Upper lobe of left lung (tissue), 6 donors: ENCODE measurements at regions not wholly inside any gene's neighbourhood (a gene's known extent, or its start where the extent isn't known, plus 50 kb on each side); places are given as distances from the start of the nearest gene placed in this dataset.

Experiments
- ATAC-seq, 2 donors: fragments of 200-7000 bp; cut with Tn5 transposase; one replicate each; pipeline ENCODE4 v1.9.1; 2022; ENCODE audit warnings: mild to moderate bottlenecking in 2 of 2, moderate library complexity in 2 of 2; ENCODE audit not compliant: low FRiP score in 2 of 2
- DNase-seq, 2 donors: peaks; one replicate each; pipeline ENCODE4 v3.0.0-alpha.2; 2019 to 2020
- H3K27ac ChIP-seq, 4 donors: fragments of 200-600 bp; sonication (generic); one replicate each; pipeline ENCODE4 v1.5.1; 2016 to 2019
- H3K27me3 ChIP-seq, 4 donors: fragments of 200-600 bp; sonication (generic); one replicate each; pipeline ENCODE4 v1.5.1; 2017 to 2019
- H3K36me3 ChIP-seq, 4 donors: fragments of 200-600 bp; sonication (generic); one replicate each; pipeline ENCODE4 v1.5.1; 2016 to 2019
- H3K4me1 ChIP-seq, 4 donors: fragments of 200-600 bp; sonication (generic); one replicate each; pipeline ENCODE4 v1.5.1; 2018 to 2019
- H3K4me3 ChIP-seq, 4 donors: fragments of 200-600 bp; sonication (generic); one replicate each; pipeline ENCODE4 v1.5.1; 2017 to 2019; ENCODE audit warnings: mild to moderate bottlenecking in 2 of 4, moderate library complexity in 1 of 4
- H3K9me3 ChIP-seq, 4 donors: fragments of 200-600 bp; sonication (generic); one replicate each; pipeline ENCODE4 v1.5.1; 2018 to 2019
- EP300 ChIP-seq, 4 donors: sonication (generic); formaldehyde crosslinking; IDR thresholded peaks; one replicate each; pipeline ENCODE4 v1.5.1; 2017; ENCODE audit warnings: antibody characterized with exemption in 4 of 4, control low read depth in 2 of 4
- POLR2A ChIP-seq, 4 donors: fragments of 450-650 bp; IDR thresholded peaks; one replicate each; pipeline ENCODE4 v1.5.1; 2016 to 2017; ENCODE audit warnings: antibody characterized with exemption in 4 of 4, mild to moderate bottlenecking in 2 of 4
- POLR2AphosphoS5 ChIP-seq, 2 donors: sonication (generic); formaldehyde crosslinking; IDR thresholded peaks; one replicate each; pipeline ENCODE4 v1.5.1; 2017; ENCODE audit warnings: antibody characterized with exemption in 2 of 2
- WGBS, 2 donors: methylation state at CpG; one replicate each; pipeline ENCODE4 v1.1.5; 2017 to 2018; 5-methylcytosine and 5-hydroxymethylcytosine counted together
- TF ChIP-seq, protein P1 (sequence below), 6 experiments: fragments of 450-650 bp in 4 of 6; fragments of 200-600 bp in 2 of 6; sonication (generic) in 2 of 6; IDR thresholded peaks; one replicate each; pipeline ENCODE4 v1.5.1; 2016 to 2019; ENCODE audit warnings: antibody characterized with exemption in 6 of 6
- donor health status: DM: no; HTN: no; CAD: no; lungs with moderate emphysema.
- donor health status: DM: no; HTN: yes; CAD: no; lungs with severe emphysema.

DNA sequence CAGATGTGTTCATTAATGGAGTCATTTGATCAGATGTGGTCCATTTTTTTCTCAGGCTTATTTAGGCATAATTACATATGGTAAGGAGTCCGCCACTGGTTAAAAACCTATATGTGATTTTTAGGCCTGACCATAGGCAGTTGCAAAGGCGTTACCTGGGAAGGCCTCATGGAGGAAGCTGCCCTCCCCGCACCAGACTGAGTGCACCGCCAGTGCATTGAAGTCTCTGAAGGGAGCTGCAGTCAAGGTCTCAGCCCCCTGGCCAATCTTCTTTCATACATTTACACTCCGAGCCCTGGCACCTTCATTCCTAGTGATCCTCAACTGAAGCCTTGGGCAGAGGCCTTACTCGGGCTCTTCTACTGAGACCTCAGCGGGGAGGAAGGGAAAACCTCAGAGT, 898.2 kb upstream of the AGA start:
- 86 to 93% methylated on average over 7 of the region's 7 CpGs for WGBS, 2 donors
- Histone ChIP-seq H3K4me1 (no peaks in the 10 kb centered on the region), H3K27me3 (no peaks in the 10 kb centered on the region), H3K36me3 (no peaks in the 10 kb centered on the region), H3K9me3 (peaks cover 0 to 3% (median 0%) of the 10 kb centered on the region in 4 donors), H3K27ac (no peak overlapping the region), H3K4me3 (no peak overlapping the region)
- TF ChIP-seq POLR2A (IDR thresholded peaks at IDR 0.05) (no peak), POLR2AphosphoS5 (IDR thresholded peaks at IDR 0.05) (no peak), EP300 (IDR thresholded peaks at IDR 0.05) (no peak)
- TF ChIP-seq, protein P1, sequence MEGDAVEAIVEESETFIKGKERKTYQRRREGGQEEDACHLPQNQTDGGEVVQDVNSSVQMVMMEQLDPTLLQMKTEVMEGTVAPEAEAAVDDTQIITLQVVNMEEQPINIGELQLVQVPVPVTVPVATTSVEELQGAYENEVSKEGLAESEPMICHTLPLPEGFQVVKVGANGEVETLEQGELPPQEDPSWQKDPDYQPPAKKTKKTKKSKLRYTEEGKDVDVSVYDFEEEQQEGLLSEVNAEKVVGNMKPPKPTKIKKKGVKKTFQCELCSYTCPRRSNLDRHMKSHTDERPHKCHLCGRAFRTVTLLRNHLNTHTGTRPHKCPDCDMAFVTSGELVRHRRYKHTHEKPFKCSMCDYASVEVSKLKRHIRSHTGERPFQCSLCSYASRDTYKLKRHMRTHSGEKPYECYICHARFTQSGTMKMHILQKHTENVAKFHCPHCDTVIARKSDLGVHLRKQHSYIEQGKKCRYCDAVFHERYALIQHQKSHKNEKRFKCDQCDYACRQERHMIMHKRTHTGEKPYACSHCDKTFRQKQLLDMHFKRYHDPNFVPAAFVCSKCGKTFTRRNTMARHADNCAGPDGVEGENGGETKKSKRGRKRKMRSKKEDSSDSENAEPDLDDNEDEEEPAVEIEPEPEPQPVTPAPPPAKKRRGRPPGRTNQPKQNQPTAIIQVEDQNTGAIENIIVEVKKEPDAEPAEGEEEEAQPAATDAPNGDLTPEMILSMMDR (IDR thresholded peaks at IDR 0.05), result no peak
- ATAC-seq (no peak), DNase-seq (no peak)

DNA sequence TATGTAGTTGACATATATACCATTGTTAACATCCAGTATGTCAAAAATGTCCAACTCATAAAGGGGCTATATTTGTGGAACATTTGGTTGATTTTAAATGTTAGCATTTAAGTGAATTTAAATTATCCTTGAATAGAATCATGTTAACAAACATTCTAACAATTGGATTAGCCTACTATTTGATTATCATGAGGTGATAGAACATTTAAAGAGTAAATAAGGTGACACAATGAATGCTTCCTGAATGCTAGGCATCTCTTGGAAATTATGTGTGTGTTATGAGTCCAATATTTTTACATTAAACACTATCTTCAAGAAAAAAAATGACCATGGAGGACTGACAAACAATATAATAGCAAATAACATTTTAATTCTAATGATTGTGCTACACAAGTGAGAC, 901.9 kb upstream of the AGA start:
- no peak for ATAC-seq

DNA sequence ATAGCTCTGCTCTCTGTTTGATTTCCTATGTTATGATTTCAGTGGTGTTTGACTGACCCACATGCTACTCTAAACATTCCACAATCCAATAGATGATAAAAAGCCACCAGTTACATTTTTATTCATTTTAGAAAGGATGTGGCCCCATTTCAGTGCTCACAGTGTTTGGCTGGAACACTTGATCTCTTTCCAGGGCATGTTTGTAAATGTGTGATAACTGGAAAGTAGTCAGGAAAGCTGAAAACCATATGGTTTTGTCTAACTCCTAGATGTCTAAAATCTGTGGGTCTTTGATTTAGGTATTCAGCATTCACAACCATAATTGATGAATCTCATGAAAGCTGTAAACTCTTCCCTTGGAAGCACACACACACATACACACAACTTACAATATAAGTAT, 904.9 kb upstream of the AGA start:
- Histone ChIP-seq H3K27ac (no peak overlapping the region), H3K4me1 (no peaks in the 10 kb centered on the region), H3K4me3 (no peak overlapping the region), H3K36me3 (no peaks in the 10 kb centered on the region), H3K9me3 (no peaks in the 10 kb centered on the region), H3K27me3 (no peaks in the 10 kb centered on the region)
- no peak for TF ChIP-seq POLR2A (IDR thresholded peaks at IDR 0.05)
- TF ChIP-seq, protein P1 (IDR thresholded peaks at IDR 0.05), result no peak
- TF ChIP-seq POLR2AphosphoS5 (IDR thresholded peaks at IDR 0.05), result no peak
- no peak for TF ChIP-seq EP300 (IDR thresholded peaks at IDR 0.05)
- DNase-seq (no peak), ATAC-seq (no peak)

More for the DNA sequence above, 901.9 kb upstream of the AGA start:
- Histone ChIP-seq H3K4me3 (no peak overlapping the region), H3K36me3 (no peaks in the 10 kb centered on the region), H3K27me3 (no peaks in the 10 kb centered on the region), H3K27ac (no peak overlapping the region), H3K9me3 (no peaks in the 10 kb centered on the region), H3K4me1 (no peaks in the 10 kb centered on the region)
- TF ChIP-seq EP300 (IDR thresholded peaks at IDR 0.05), result no peak
- TF ChIP-seq POLR2A (IDR thresholded peaks at IDR 0.05), result no peak
- no peak for TF ChIP-seq POLR2AphosphoS5 (IDR thresholded peaks at IDR 0.05)
- TF ChIP-seq, protein P1 (IDR thresholded peaks at IDR 0.05), result no peak
- DNase-seq, result no peak

DNA sequence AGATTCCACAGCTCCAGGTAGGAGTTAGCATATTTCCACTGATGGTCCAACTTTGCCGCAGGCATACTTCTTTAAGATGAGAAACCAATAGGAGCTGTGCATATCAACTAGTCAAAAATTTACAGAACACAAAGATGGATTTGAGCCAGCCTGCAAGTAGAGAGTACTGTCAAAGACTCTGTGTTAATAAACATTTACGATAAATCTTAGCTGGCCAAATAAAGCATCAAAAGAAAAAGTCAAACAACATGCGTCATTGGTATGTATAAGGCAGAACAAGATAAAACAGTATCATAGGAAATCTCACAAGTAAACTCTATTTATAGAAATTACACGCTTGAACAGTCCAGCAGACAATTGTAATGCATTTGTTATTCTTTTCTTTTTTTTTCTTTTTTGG, 907.4 kb upstream of the AGA start:
- H3K9me3 ChIP-seq, result no peaks in the 10 kb centered on the region
- DNase-seq, result no peak
- H3K4me1 ChIP-seq, result no peaks in the 10 kb centered on the region
- no peak overlapping the region for H3K4me3 ChIP-seq
- H3K27me3 ChIP-seq, result no peaks in the 10 kb centered on the region
- ATAC-seq, result no peak
- H3K36me3 ChIP-seq, result no peaks in the 10 kb centered on the region
- H3K27ac ChIP-seq, result no peak overlapping the region
- WGBS, 2 donors, result 67 to 69% methylated on average over 4 of the region's 4 CpGs
- TF ChIP-seq, protein P1 (IDR thresholded peaks at IDR 0.05), result no peak
- TF ChIP-seq EP300 (IDR thresholded peaks at IDR 0.05) (no peak), POLR2A (IDR thresholded peaks at IDR 0.05) (no peak), POLR2AphosphoS5 (IDR thresholded peaks at IDR 0.05) (no peak)

DNA sequence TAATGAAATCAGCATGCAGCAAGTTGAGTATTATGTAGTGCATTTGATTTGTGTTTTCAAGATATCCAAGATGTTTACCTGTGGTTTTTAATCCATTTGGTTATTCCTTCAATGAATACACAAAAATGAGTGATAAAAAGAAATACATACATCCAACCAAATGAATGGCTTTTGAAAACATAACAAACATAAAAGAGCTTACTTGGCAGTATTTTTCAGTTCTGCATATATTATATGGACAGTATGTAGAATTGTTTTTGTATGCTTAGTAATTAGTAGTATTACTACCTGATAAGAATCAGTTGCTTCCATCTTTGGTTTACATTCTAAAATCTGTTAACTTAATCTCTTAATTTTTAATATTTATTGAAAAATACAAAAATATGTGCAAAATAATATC, 908.9 kb upstream of the AGA start:
- DNase-seq (no peak), ATAC-seq (no peak)
- Histone ChIP-seq H3K27me3 (no peaks in the 10 kb centered on the region), H3K36me3 (no peaks in the 10 kb centered on the region), H3K4me3 (no peak overlapping the region), H3K27ac (no peak overlapping the region), H3K4me1 (no peaks in the 10 kb centered on the region), H3K9me3 (no peaks in the 10 kb centered on the region)
- no peak for TF ChIP-seq POLR2AphosphoS5 (IDR thresholded peaks at IDR 0.05)
- TF ChIP-seq, protein P1 (IDR thresholded peaks at IDR 0.05), result no peak
- no peak for TF ChIP-seq POLR2A (IDR thresholded peaks at IDR 0.05)
- no peak for TF ChIP-seq EP300 (IDR thresholded peaks at IDR 0.05)
